NCI-H510A treated with DMSO at 0.1 percent for 48 hours (cell line): ENCODE measurements at regions not wholly inside any gene's neighbourhood (a gene's known extent, or its start where the extent isn't known, plus 50 kb on each side); places are given as distances from the start of the nearest gene placed in this dataset.

ENCODE experiments used
- DNase-seq: peaks from one replicate; lab custom pipeline; 2025; lab: John Stamatoyannopoulos, UW

DNA sequence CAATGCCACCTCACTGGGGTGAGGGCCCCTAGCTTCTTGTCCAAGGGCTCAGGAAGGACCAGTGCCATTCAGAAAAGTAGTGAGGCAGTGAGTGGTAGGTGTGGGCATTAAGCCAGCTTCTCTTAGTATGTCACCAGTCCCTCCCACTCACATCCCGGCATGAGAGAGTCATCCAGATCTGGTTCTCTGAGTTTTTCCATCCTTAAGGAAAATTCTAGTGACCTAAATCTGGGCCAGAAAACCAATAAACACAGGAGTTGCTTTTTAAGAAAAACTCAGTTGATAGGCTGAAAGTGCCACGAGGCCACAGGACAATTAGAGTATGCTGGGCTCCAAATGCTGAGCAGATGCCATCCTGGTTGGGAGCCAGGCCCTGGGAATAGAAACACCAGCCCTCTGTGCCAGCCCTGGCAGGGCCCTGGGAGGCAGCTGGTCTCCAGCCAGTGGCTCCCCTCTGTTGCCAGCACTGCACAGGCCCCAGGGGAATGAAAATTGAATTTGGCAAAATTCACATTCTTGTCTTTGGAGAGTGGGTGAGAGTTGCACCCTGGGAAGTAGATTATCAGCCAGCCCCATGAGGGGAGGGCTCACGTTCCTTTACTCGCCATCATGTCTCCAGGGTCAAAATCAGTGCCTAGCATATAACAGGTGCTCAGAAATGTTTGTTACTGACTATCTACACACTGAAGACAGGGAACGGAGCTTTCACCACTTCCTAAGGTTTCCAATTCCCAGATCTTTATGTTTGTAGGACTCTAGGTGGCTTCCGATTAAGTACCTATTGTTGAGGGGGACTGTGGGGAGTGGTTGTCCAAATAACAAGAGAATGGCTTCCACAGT lies 52.8 kb downstream of the FAM43A start:
- DNase-seq = no peak

DNA sequence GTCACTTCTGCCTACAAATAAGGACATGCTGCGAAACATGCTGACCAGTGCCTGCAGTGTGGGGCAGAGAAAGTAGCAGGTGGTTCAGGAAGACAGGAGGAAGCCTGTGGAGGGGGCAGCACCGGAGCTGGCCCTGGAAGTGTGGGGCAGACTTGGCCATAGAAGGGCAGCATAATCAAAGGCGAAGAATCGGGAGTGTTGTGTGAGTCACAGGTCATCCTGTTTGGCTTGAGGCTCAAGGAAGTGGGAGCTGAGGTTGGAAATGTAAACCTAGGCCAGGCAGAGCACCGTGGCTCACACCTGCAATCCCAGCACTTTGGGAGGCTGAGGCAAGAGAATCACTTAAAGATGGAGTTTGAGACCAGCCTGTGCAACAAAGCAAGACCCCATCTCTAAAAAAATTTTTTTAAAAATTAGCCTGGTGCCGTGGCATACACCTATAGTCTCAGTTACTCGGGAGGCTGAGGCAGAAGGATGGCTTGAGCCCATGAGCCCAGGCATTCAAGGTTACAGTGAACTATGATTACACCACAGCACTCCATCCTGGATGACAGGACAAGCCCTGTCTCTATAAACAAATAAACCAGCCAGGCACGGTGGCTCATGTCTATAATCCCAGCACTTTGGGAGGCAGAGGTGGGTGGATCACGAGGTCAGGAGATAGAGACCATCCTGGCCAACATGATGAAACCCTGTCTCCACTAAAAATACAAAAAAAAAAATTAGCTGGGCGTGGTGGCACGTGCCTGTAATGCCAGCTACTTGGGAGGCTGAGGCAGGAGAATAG lies 54.0 kb downstream of the FAM43A start:
- no peak for DNase-seq

GRCh38 chr3:194740859-194741491 lies 55.3 kb downstream of the FAM43A start:
- no peak for DNase-seq

DNA sequence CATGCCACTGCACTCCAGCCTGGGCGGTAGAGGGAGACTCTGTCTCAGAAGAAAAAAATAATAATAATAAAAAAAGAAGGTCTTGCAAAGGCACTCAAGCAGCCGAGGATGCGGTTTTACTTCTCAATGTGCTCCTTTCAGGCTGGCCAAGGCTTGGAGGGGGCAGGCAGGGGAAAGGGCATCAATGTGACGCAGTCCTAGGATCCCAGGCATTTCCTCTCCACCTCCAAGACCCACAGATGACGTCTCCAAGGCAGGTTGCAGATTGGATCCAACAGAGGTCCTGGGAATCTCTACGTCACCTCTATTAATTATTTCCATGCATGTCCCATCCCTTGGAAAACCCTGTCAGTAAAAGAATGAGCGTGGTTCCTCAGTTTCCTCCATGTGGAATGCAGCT lies 56.2 kb downstream of the FAM43A start:
- no peak for DNase-seq

- no peak for DNase-seq
These were observed 59.1 kb downstream of the FAM43A start for GRCh38 chr3:194744826-194745225.

- DNase-seq = no peak
These were observed 59.9 kb downstream of the FAM43A start for GRCh38 chr3:194745422-194746184.

DNA sequence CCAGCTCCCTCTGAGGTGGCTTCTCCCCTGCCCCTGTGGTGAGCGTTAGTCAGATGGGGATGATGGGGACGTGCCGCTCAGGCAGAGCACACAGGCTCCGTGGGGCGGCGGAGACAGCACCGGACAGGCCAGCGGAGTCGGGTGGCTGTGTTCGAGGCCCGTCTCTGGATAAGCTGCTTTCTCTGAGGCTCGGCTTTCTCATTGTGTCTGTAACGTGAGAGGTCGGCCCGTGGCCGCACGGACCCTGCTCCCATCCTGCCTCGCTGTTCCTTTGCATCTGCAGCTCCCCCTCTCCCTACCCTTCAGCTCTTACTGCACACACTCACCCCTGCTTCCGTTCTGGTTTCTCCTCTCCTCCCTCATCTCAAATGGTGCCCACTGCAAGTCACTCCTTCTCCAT lies 62.5 kb downstream of the FAM43A start:
- no peak for DNase-seq

DNA sequence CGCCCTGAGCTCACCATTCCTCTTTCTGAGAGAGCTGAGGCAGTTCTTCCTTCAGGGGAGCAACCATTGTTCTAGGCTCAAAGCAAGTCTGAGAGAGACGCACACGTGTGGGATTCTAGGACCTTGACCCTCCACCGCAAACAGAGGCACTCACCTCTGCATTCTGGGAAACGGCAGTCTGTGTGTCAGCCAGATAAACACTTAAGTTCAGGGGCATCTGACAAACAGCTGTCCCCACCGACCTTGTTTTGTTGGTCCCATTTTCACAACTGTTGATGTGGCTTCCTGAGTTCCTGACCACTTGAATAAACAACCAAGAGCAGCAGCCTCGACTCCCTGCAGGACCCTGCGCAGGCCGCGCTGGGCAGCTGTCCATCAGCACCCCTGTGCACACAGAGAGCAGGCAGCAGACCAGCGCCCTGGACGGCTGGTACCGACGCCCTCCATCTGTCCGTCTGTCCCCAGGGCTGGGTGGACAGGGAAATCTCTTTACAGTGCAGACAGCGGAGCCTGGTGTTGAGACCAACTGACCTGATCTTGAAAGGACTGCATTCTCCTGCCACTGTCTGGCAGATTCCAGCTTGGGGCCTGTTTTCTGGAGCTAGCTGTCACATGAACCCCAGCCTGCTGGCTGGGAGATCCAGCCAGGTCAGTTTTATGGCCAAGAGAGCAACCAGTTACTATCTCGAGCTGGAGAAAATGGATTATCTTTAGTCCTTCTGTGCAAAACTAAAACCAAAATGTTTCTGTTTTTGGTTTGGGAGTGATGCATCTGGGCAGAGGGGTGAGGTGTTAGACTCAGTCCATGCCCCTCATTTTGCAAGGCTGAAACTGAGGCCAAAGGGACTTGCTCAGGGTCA lies 64.2 kb downstream of the FAM43A start:
- peak; percentile 23 for DNase-seq

- DNase-seq = no peak
These were observed 64.8 kb downstream of the FAM43A start for GRCh38 chr3:194750491-194750828.

DNA sequence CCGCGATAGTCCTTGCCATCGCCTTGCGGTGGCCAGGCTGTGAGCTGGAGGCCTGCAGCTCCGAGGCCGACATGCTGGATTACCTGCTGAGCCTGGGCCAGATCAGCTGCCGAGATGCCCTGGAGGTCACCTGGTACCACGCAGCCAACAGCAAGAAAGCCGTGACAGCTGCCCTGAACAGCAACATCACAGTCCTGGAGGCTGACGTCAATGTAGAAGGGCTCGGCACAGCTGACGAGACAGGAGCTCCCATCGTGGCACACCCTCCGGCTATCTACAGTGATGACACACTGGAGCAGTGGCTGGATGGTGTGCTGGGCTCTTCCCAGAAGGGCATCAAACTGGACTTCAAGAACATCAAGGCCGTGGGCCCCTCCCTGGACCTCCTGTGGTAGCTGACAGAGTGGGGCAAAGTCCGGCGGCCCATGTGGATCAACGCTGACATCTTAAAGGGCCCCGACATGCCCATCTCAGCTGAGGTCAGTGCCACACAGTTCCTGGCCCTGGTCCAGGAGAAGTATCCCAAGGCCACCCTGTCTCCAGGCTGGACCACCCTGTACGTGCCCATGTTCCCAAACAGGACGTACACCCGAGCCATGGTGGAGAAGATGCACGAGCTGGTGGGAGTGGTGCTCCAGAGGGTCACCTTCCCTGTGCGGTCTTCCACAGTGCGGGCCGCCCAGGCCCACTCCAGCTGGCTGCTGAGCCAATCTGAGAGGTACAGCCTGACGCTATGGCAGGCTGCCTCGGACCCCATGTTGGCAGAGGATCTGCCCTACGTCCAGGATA lies 70.2 kb downstream of the FAM43A start:
- DNase-seq = no peak

GRCh38 chr3:194756460-194756779 lies 70.7 kb downstream of the FAM43A start:
- DNase-seq = peak; percentile 48

DNA sequence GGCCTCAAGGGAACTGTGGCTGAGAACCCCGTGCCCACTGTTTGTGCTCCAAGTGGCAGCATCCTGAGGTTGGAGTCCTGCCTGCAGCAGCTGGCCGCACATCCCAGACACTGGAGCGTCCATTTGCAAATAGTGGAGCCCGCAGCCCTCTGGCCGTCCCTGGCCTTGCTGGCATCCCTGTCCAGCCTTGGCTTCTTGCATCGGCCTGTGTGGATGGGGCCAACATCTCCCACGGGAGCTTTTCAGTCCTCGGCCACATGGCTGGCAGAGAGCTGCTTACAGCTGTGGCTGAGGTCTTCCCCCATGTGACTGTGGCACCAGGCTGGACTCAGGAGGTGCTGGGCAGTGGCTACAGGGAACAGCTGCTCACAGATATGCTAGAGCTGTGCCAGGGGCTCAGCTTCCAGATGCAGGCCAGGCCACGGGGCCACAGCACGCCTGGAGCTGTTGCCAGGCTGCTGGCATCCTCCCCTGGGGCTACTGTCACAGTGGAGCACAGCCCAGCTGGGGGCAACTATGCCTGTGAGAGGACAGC lies 71.2 kb downstream of the FAM43A start:
- DNase-seq = no peak

DNA sequence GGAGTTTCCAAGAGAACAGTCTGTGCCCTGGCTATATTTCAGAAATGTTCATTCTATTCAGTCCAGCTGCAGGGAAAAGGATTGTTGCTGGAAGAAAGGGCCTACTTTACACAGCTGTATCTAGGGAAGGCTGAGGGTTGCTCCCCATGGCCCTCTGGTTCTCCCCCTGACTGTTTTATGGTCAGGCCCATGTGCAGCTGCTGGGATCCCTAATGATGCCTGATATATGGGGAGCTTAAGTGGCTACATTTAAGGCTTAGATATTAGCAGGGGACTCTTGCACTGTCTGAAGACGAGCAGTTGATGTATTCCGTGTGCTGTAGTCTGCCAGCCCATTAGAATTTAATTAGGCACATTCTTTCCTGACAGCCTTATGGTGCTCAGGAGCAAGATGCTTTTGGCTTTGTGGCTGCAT lies 72.0 kb downstream of the FAM43A start:
- DNase-seq = no peak

DNA sequence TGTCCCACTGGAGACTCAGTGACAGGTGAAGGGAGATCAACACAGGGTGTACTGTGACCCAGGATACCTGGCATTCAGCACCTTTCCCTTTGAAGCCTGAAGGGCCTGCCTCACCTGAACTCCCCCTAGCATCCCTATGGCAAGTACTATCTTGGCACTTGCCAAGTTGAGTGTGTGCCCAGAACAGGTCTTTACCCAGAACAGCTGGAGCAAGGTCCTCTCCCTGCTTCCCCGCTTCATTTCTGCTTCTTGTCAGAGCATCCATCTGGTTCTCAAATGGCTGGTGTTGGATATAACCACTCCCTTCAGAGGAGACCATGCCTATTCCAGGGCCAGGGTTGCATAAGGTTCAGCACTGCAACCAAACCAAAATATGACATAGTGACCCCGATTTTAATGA lies 73.0 kb downstream of the FAM43A start:
- no peak for DNase-seq

- peak; percentile 41 for DNase-seq
These were observed 74.9 kb downstream of the FAM43A start for GRCh38 chr3:194760494-194761137.

DNA sequence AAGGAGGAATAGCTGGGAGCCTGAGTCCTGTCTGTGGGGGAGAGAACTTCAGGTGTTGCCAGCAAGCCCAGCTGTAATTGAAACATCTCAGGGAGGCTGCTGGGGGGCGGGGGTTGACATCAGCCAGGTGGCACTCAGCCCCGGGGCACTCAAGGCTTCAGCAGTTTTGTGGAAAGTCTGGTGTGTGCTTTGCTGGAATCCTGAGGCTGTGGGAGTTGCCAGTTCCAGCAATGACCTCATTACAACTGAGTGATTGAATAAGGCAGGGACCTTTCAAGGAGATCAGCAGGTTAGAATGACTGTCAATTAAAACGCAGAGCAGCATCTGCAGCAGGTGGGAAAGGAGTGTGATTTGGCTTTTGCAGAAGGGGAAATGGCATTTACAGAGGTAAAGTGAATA lies 75.7 kb downstream of the FAM43A start:
- peak; percentile 69 for DNase-seq

DNA sequence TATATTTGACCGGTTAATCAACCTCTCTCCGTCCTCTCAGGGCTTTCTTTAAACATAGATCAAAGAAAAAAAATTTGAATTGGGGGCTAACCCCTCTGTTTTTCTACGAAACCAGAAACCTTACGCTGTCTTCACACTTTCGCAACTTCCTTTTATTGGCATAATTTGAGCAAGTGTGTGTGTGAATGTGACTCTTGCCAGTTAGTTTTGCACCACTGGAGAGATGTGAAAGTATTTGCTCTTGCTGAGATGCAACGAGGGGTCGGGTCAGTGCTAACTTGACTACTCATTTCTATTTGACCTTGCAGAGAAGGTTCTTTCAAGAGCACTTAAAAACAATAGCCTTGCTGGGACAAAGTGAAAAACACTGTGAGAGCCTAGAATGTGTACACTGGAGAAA lies 81.2 kb downstream of the FAM43A start:
- no peak for DNase-seq

DNA sequence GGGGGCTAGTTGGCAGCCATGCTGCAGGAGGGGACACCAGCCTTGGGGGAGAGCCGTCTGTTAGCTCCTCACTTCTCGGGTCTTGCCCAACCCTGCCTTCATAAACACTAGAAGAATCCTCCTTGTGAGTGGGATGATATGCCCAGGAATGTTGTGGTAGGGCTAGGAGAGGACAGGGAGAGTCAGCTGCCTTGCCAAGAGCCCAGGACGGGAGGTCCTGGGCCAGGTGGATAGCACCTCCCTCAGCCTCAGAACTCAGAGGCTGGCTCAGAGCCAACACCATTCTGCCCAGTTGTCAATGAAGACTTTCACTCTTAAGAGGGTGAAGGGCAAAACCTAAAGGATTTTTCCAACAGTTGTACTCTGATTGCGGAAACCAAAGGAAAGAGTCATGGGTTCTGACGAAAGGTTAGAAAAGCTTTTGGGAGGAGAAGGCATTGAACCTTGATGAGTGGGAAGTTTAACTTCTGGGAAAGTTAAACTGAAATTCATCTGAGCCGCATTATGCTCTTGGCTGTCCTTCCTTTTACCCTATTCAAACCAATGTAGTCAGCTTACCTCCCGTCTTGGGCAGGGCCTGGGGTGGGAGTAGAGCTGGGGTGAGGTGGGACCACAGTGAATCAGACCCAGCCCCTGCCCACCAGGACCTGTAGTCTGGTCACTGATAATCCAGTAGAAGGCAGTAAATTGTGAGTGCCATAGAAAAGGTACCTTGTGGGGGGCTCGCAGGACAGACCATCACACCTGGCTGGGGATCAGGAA lies 81.9 kb downstream of the FAM43A start:
- DNase-seq = no peak

DNA sequence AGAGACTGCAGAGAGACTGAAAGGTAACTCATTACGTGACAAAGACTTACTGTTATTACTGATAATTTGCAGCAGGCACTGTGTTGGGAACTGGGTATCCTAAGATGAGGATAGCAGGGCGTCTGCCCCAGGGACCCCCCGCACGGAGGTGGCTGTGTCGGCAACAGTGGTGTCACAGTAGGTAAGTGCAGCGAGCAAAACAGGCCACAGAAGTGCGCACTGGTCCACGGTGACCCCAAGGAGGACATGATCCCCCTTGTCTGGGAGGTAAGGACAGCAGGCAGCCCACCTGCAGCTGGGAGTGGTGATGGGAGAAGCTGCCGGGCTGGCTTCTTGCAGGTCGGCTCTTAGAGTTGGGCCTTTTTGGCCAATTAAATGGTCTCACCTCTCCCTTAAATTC lies 82.9 kb downstream of the FAM43A start:
- no peak for DNase-seq
